HEK293 (cell line): ENCODE measurements at regions not wholly inside any gene's neighbourhood (a gene's known extent, or its start where the extent isn't known, plus 50 kb on each side); places are given as distances from the start of the nearest gene placed in this dataset.
A peak's percentile ranks its signal among the peaks of the same experiment; 100 is the strongest.

Source experiments
- AEBP2 ChIP-seq: fragments of 450-650 bp; formaldehyde crosslinking; IDR thresholded peaks from 2 replicates; pipeline ENCODE4 v1.5.1; 2016; ENCODE audit warnings: missing biosample characterization, missing genetic modification characterization, borderline replicate concordance
- BCL11B ChIP-seq: fragments of 450-650 bp; formaldehyde crosslinking; IDR thresholded peaks from 2 replicates; pipeline ENCODE4 v1.5.1; 2016; ENCODE audit warnings: low read depth, missing biosample characterization, missing genetic modification characterization
- FEZF1 ChIP-seq: fragments of 450-650 bp; formaldehyde crosslinking; IDR thresholded peaks from 2 replicates; pipeline ENCODE4 v1.5.1; 2016; ENCODE audit warnings: missing biosample characterization, missing genetic modification characterization
- KLF10 ChIP-seq: fragments of 450-650 bp; IDR thresholded peaks from 2 replicates; pipeline ENCODE4 v1.5.1; 2018; ENCODE audit warnings: missing biosample characterization, mild to moderate bottlenecking, missing genetic modification characterization
- MZF1 ChIP-seq: fragments of 450-650 bp; formaldehyde crosslinking; IDR thresholded peaks from 2 replicates; pipeline ENCODE4 v1.5.1; 2017; ENCODE audit warnings: missing biosample characterization, missing genetic modification characterization, borderline replicate concordance
- PRDM1 ChIP-seq: fragments of 450-650 bp; formaldehyde crosslinking; IDR thresholded peaks from 2 replicates; pipeline ENCODE4; 2016; ENCODE audit warnings: missing biosample characterization, missing genetic modification characterization
- PRDM2 ChIP-seq: fragments of 450-650 bp; formaldehyde crosslinking; IDR thresholded peaks from 2 replicates; pipeline ENCODE4 v1.5.1; 2016; ENCODE audit warnings: missing biosample characterization, missing genetic modification characterization, borderline replicate concordance
- SP3 ChIP-seq: fragments of 450-650 bp; formaldehyde crosslinking; IDR thresholded peaks from 2 replicates; pipeline ENCODE4 v1.5.1; 2016; ENCODE audit warnings: missing biosample characterization, missing genetic modification characterization
- ZBTB1 ChIP-seq: fragments of 450-650 bp; formaldehyde crosslinking; IDR thresholded peaks from 2 replicates; pipeline ENCODE4 v1.5.1; 2016; ENCODE audit warnings: missing biosample characterization, missing genetic modification characterization
- ZBTB17 ChIP-seq: fragments of 450-650 bp; formaldehyde crosslinking; IDR thresholded peaks from 2 replicates; pipeline ENCODE4 v1.5.1; 2016; ENCODE audit warnings: missing biosample characterization, missing genetic modification characterization
- ZBTB20 ChIP-seq: fragments of 450-650 bp; formaldehyde crosslinking; IDR thresholded peaks from 2 replicates; pipeline ENCODE4 v1.5.1; 2016; ENCODE audit warnings: missing biosample characterization, missing genetic modification characterization
- ZFP69B ChIP-seq: fragments of 450-650 bp; formaldehyde crosslinking; IDR thresholded peaks from 2 replicates; pipeline ENCODE4 v1.5.1; 2016; ENCODE audit warnings: missing biosample characterization, missing genetic modification characterization
- ZNF112 ChIP-seq: fragments of 450-650 bp; formaldehyde crosslinking; IDR thresholded peaks from 2 replicates; pipeline ENCODE4 v1.5.0; 2017; ENCODE audit warnings: missing biosample characterization, missing genetic modification characterization
- ZNF132 ChIP-seq: fragments of 450-650 bp; formaldehyde crosslinking; IDR thresholded peaks from 2 replicates; pipeline ENCODE4 v1.5.1; 2017; ENCODE audit warnings: missing biosample characterization, missing genetic modification characterization, borderline replicate concordance
- ZNF16 ChIP-seq: fragments of 450-650 bp; formaldehyde crosslinking; IDR thresholded peaks from 2 replicates; pipeline ENCODE4 v1.5.1; 2016; ENCODE audit warnings: low read depth, missing biosample characterization, missing genetic modification characterization
- ZNF174 ChIP-seq: fragments of 450-650 bp; formaldehyde crosslinking; IDR thresholded peaks from 2 replicates; pipeline ENCODE4 v1.5.0; 2017; ENCODE audit warnings: missing biosample characterization, mild to moderate bottlenecking, missing genetic modification characterization
- ZNF211 ChIP-seq: fragments of 450-650 bp; formaldehyde crosslinking; IDR thresholded peaks from 2 replicates; pipeline ENCODE4 v1.5.1; 2016; ENCODE audit warnings: low read depth, missing biosample characterization, missing genetic modification characterization
- ZNF239 ChIP-seq: fragments of 450-650 bp; formaldehyde crosslinking; IDR thresholded peaks from 2 replicates; pipeline ENCODE4 v1.5.1; 2016; ENCODE audit warnings: missing biosample characterization, missing genetic modification characterization
- ZNF26 ChIP-seq: fragments of 450-650 bp; formaldehyde crosslinking; IDR thresholded peaks from 2 replicates; pipeline ENCODE4 v1.5.1; 2016; ENCODE audit warnings: missing biosample characterization, missing genetic modification characterization
- ZNF302 ChIP-seq: fragments of 450-650 bp; formaldehyde crosslinking; IDR thresholded peaks from 2 replicates; pipeline ENCODE4 v1.5.1; 2016; ENCODE audit warnings: missing biosample characterization, missing genetic modification characterization, low read depth
- ZNF335 ChIP-seq: fragments of 450-650 bp; formaldehyde crosslinking; conservative IDR thresholded peaks from 2 replicates; pipeline ENCODE4 v1.5.1; 2016; ENCODE audit warnings: missing biosample characterization, missing genetic modification characterization
- ZNF501 ChIP-seq: fragments of 450-650 bp; formaldehyde crosslinking; IDR thresholded peaks from 2 replicates; pipeline ENCODE4 v1.5.1; 2016; ENCODE audit warnings: missing biosample characterization, missing genetic modification characterization
- ZNF548 ChIP-seq: fragments of 450-650 bp; formaldehyde crosslinking; IDR thresholded peaks from 2 replicates; pipeline ENCODE4 v1.5.1; 2016; ENCODE audit warnings: missing biosample characterization, missing genetic modification characterization
- ZNF692 ChIP-seq: fragments of 450-650 bp; formaldehyde crosslinking; IDR thresholded peaks from 2 replicates; pipeline ENCODE4 v1.5.1; 2016; ENCODE audit warnings: missing biosample characterization, missing genetic modification characterization
- ZNF777 ChIP-seq: fragments of 450-650 bp; formaldehyde crosslinking; IDR thresholded peaks from 2 replicates; pipeline ENCODE4 v1.5.1; 2017; ENCODE audit warnings: missing biosample characterization, missing genetic modification characterization, borderline replicate concordance
- ZXDB ChIP-seq: fragments of 450-650 bp; formaldehyde crosslinking; IDR thresholded peaks from 2 replicates; pipeline ENCODE4 v1.5.1; 2016; ENCODE audit warnings: missing biosample characterization, missing genetic modification characterization
- TF ChIP-seq, protein P1 (sequence below): fragments of 450-650 bp; formaldehyde crosslinking; IDR thresholded peaks from 2 replicates; pipeline ENCODE4 v1.5.1; 2017; ENCODE audit warnings: missing biosample characterization, missing genetic modification characterization
- TF ChIP-seq, protein P2 (sequence below): fragments of 450-650 bp; formaldehyde crosslinking; IDR thresholded peaks from 2 replicates; pipeline ENCODE4 v1.5.1; 2016; ENCODE audit warnings: missing biosample characterization, missing genetic modification characterization, low read depth

DNA sequence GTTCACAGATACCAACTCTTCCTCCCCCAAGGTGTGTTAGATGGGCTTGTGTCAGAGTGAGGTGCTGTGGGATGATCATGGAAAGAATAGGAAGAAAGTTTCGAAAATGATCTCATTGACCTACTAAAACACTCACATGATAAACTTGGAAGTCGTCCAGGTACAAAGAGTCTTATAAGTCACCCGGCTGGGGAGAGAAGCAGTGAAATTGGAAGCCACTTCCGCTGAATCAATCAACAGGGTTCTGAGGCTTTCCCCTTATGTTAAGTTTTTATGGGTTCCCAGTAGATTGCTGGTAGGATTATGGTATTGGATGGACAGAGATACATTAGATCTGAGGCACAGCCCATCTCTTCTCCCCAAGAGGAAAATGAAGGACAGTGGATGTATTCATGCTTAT is 218.8 kb upstream of the MSX2 start (continued):
- TF ChIP-seq AEBP2 = no peak
- no peak for TF ChIP-seq ZNF16
- no peak for TF ChIP-seq ZNF239 (tag by site-specific recombination)
- TF ChIP-seq SP3 = no peak
- TF ChIP-seq ZNF692 = peak; percentile 47; the same call in 1 of the 2 replicates
- no peak for TF ChIP-seq ZNF302 (tag by site-specific recombination)
- TF ChIP-seq ZNF112 (tag by site-specific recombination) = no peak
- peak; percentile 80 for TF ChIP-seq FEZF1 (tag by site-specific recombination)
- no peak for TF ChIP-seq PRDM2 (tag by site-specific recombination)
- TF ChIP-seq ZFP69B (tag by site-specific recombination) = no peak
- TF ChIP-seq KLF10 = peak; percentile 61; the same call in 1 of the 2 replicates
- peak; percentile 47; the same call in 1 of the 2 replicates for TF ChIP-seq ZBTB17
- TF ChIP-seq ZNF501 (tag by site-specific recombination) = no peak; the same call in 1 of the 2 replicates
- TF ChIP-seq PRDM1 (tag by site-specific recombination) = no peak
- TF ChIP-seq ZBTB20 (tag by site-specific recombination) = no peak
- TF ChIP-seq, protein P1, sequence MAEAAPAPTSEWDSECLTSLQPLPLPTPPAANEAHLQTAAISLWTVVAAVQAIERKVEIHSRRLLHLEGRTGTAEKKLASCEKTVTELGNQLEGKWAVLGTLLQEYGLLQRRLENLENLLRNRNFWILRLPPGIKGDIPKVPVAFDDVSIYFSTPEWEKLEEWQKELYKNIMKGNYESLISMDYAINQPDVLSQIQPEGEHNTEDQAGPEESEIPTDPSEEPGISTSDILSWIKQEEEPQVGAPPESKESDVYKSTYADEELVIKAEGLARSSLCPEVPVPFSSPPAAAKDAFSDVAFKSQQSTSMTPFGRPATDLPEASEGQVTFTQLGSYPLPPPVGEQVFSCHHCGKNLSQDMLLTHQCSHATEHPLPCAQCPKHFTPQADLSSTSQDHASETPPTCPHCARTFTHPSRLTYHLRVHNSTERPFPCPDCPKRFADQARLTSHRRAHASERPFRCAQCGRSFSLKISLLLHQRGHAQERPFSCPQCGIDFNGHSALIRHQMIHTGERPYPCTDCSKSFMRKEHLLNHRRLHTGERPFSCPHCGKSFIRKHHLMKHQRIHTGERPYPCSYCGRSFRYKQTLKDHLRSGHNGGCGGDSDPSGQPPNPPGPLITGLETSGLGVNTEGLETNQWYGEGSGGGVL (tag by site-specific recombination) = peak; percentile 81
- TF ChIP-seq MZF1 (tag by site-specific recombination) = no peak
- TF ChIP-seq ZNF211 (tag by site-specific recombination) = no peak
- no peak for TF ChIP-seq ZNF777 (tag by site-specific recombination)
- TF ChIP-seq BCL11B (tag by site-specific recombination) = no peak
- TF ChIP-seq ZNF26 = no peak
- TF ChIP-seq, protein P2, sequence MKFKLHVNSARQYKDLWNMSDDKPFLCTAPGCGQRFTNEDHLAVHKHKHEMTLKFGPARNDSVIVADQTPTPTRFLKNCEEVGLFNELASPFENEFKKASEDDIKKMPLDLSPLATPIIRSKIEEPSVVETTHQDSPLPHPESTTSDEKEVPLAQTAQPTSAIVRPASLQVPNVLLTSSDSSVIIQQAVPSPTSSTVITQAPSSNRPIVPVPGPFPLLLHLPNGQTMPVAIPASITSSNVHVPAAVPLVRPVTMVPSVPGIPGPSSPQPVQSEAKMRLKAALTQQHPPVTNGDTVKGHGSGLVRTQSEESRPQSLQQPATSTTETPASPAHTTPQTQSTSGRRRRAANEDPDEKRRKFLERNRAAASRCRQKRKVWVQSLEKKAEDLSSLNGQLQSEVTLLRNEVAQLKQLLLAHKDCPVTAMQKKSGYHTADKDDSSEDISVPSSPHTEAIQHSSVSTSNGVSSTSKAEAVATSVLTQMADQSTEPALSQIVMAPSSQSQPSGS (tag by site-specific recombination) = peak; percentile 80
- TF ChIP-seq ZNF548 (tag by site-specific recombination) = no peak
- TF ChIP-seq ZNF132 (tag by site-specific recombination) = no peak
- peak; percentile 26; the same call in 1 of the 2 replicates for TF ChIP-seq ZNF335 (tag by site-specific recombination)
- no peak for TF ChIP-seq ZBTB1 (tag by site-specific recombination)
- TF ChIP-seq ZNF174 (tag by site-specific recombination) = no peak
- TF ChIP-seq ZXDB (tag by site-specific recombination) = peak; percentile 83
